GM18502 (cell line): ENCODE measurements at regions not wholly inside any gene's neighbourhood (a gene's known extent, or its start where the extent isn't known, plus 50 kb on each side); places are given as distances from the start of the nearest gene placed in this dataset.
"Not testable (repeated sequence)": the region's sequence is repeated elsewhere in the genome, so short reads cannot be mapped to it uniquely, and the experiment has no call there.

Source experiments
- ATAC-seq: cut with Tn5 transposase; IDR thresholded peaks from one replicate; pipeline ENCODE4 v1.9.1; 2021; ENCODE audit warnings: mild to moderate bottlenecking; ENCODE audit not compliant: unreplicated experiment, poor library complexity

DNA sequence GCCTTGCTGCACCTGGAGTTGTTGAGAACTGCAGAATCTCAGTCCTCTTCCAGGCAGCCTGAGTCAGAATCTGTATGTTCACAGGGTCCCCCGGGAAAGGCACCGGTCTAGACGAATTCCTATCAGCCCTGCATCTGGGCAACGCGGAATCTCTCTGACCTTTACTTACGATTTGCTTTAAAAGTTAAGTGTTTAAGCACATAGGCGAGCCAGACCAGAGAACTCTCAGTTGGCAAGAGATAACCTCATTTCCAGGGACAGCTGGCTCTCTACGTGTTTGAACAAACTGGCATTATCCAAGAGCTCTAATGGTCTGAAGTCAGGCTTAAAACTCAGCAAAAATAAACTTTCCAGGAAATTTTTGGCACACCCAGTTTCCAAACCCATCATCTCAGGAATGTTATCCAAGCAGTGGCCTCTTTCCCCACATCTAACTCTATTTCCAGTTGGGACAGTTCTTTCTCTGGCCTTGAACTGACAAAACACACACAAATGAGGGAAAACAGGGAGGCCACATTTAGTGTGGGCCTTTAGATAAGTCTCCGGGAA is 53.4 kb downstream of the HES1 start:
- ATAC-seq: no peak

DNA sequence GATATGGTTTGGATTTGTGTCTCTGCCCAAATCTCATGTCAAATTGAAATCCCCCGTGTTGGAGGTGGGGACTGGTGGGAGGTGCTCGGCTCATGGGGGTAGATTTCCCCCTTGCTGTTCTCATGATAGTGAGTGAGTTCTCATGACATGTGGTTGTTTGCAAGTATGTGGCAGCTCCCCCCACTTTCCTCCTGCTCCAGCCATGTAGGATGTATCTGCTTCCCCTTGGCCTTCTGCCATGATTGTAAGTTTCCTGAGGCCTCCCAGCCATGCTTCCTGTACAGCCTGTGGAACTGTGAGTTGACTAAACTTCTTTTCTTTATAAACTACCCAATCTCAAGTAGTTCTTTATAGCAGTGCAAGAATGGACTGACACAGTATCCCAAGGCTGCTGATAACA is 55.9 kb downstream of the HES1 start:
- ATAC-seq: not testable (repeated sequence)

DNA sequence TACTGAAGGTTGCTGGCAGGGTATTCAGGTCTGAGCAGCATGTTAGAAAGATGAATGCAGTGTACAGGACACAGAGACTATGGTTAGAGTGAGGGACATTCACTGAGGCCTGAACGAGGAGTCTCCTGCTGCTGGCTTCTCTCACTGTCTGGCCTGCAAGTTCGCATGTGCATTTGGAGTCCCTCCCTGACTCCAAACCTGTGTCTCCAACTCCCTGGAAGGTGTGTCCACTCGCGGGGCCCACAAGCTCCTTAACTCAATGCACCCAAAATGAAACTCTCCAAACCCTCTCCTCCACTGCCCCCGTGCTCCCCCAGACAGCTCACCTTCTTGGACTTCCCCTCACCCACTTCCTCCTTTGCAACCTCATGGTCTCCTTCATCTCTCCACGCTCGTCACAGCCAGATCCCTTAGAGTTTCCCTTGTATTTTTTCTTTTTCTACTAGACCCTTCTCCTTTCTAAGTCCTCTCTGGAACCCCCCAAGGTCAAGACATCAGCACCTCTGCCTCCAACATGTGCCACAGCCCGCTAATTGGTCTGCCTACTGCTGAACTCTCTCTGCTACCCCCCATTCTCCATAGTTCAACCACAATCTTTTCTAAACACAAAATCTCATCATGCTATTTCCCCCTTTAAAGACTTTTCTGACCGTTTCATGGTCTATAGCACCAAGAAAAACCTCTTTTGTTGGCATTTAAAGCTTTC is 58.3 kb downstream of the HES1 start:
- no peak for ATAC-seq

DNA sequence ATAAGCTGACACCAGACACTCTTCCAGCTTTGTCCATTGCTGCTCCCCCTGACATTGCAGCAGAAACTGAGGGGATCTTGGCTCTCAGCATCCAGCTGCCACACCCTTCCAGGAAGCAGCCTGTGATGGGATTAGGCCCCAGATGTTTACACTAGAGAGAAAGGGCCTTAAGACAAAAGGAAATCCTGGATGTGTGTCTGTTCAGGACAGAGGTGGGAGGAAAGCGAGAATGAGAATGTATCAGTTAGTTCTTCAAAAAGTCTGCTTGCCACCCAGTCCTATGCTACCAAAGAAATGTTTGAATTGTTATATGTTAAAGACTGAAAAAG is 58.8 kb downstream of the HES1 start:
- ATAC-seq: no peak

DNA sequence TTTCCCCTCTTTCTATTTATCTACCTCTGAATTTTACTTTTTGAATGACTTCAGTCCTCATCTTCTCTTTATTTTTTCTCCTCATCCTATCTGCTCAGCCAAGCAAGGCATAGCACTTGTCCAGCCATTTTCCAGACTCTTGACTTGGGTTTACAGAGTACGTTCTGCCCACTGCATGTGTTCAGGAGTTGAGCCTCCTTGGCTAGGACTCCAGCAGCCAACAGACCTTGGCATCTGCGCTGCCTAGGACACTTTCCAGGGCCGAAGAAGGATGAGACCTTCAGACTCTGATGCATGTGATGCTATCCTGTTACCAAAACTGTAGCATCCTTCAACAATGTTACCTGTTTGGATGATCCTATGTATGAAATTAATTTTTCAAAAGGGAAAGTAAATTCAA is 59.7 kb downstream of the HES1 start:
- no peak for ATAC-seq

DNA sequence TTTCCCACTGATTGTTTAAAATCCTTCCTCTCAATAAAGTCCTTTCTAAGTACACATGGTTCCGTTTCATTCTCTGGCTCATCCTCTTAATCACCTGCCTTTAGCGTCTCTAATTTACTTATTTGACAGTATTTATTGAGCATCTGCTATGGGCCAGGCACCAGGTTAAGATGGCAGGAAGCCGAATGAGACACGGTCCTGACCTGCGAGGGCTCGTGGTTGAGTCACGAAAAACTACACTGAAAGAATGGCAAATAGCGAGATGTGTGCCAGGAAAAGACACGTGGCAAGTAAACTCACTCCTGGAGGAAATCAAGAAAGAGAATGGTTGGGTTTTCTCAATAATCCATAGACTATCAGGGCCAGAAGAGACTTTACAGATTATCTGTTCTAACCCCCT is 60.9 kb downstream of the HES1 start:
- ATAC-seq: no peak

DNA sequence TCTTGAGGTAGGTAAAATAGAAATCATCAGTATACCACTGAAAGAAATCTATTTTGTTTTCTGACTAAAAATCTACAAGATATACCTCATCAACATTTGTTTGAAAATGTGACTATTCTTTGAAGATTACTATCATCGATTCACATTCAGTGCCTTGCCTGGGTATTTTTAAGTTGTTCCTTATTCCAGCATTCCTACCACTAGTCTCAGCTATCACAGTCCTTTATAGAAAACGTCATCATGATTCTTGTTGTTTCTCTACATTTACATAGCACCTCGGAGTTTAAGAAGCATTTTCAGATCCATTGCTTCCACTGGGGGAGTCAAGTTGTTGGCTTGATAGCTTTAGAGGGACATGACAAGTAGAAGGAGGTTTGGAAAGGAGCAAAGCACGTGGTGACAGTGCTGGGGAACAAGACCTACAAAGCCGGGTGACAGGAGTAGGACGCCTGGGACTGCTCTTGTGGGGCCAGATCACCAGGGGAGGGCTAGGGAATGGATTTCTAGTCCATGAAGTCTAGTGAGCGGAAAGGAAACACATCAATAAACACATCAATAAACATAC is 61.5 kb downstream of the HES1 start:
- ATAC-seq: no peak

DNA sequence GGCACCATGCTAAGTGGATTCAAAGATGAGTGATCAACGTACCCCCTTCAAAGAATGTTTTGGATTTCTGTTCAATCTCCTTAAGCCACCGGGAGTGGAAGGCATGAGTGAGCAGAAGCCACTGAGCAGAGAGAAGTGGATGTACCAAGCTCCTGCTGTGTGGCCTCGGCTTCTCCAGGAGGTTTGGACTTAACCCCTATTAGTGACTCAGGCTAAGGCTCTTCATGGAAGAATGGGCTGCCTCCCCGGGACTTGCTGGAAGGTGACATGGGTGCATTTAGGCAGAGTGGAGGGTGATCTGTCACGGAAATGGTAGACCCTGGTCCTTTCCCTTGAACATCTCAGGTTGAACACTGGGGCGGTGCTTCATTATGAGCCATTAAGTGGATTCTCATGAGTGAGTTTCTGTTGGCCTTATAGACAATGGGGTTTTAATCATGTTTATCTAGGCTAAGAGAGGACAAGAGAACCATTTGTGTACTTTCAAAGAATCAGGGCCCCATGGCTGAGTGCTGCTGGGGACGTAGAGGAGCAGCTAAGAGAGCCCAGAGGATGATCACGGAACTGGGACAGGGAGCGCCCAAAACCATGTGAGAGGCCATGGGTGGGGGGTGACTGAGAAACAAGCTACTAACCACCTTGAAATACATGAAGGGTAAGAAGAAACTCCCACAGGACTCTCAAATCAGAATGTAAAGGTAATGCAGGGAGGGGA is 62.2 kb downstream of the HES1 start:
- no peak for ATAC-seq

DNA sequence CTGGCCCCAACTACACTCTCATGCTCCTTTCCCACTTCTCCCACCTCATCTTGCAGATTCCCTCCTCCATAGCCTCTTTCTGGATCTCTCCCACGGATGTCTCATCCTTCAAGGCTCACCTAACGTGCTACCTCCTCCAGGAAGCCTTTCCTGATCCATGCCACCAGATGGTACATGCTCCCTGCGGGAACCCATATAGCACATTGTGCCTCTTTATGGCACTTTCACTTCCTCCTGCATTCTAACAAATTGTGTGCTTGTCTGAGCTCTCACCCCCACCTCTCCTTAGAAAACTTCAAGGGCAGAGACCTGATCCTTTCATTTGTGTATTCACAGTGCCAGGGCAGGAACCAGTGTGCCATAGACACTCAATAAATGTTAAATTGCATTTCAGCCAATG is 63.0 kb downstream of the HES1 start:
- ATAC-seq: no peak

DNA sequence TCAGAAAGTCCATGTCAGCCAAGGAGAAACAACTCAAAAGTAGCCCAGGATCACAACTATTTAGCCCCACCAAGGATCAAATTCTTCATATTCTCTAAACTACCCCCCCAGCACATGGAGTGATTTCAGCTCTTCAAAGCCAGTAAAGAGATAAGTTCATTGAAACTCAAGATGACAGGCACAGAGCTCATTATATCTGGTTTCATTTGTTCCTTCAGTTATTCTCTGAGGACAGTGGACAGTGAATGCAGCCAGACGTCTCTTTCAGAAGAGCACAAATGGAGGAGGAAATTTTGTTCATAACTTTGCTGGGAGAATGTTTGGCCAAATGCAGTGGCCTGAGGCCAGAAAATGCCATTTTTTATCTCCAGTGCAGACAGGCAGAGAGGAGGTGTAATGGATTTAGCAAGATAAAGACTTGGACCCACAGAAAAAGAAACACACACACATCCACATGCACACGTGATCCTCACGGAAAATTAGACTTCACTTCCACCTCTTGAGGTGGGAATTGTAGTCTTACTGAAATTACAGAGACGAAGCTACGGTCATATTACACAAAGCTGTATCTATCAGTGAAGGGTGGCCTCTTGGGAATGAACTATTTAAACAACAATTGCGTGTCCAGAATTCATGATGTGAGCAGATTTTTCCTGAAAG is 64.6 kb downstream of the HES1 start:
- no peak for ATAC-seq

DNA sequence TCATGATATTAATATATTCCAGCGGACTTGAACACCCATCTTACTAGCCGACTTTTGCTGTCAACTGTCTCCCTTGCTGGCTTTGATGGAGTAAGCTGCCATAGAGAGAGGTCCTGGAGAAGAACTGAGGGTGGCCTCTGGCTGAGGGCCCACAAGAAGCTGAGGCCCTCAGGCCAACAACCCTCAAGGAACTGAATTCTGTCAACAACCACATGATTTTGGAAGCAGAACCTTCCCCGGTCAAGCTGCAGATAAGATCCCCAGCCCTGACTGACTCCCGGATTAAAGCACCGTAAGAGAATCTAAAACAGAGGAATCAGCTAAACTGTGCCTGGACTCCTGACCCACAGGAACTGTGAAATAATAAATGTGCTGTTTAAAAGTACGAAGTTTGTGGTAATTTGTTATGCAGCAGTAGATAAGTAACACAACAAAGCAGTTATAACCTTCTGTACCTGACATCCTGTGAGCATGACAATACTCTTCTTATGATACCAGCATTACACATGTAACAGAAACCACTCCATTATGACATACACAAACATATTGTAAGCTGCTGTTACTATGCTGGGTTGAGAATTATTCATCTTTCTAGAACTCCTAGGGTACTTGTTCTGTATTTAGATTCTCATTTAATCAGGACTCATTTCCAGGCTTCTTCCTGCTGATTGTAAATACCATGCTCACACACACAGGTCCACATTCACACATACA is 66.2 kb downstream of the HES1 start:
- no peak for ATAC-seq

DNA sequence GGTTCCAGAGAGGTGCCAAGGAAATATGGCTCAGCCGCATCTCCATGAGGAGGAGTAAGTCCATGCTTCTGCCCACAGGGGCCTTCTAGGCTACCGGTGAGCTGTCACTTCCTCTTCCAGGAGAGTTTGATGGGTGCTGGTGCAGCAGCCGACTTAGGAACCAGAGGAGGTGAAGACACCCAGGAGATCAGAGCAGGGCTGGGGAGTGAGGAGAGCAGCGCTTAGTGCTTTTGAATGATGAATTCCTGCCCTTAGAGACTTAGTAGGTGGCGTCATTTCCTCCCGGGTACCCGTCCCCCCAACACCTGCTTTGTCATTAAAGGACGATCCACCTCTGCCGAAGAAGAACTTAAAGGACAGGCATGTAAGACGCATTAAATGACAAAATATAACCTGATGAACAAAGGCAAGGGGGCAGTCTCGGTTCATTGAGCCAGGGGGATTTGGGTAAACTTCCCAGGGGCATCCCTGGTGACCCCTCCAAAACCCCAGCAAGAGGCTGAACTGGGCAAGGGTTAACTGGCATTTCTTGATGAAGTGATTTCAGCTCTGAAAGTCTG is 67.6 kb downstream of the HES1 start:
- ATAC-seq: peak; percentile 46

DNA sequence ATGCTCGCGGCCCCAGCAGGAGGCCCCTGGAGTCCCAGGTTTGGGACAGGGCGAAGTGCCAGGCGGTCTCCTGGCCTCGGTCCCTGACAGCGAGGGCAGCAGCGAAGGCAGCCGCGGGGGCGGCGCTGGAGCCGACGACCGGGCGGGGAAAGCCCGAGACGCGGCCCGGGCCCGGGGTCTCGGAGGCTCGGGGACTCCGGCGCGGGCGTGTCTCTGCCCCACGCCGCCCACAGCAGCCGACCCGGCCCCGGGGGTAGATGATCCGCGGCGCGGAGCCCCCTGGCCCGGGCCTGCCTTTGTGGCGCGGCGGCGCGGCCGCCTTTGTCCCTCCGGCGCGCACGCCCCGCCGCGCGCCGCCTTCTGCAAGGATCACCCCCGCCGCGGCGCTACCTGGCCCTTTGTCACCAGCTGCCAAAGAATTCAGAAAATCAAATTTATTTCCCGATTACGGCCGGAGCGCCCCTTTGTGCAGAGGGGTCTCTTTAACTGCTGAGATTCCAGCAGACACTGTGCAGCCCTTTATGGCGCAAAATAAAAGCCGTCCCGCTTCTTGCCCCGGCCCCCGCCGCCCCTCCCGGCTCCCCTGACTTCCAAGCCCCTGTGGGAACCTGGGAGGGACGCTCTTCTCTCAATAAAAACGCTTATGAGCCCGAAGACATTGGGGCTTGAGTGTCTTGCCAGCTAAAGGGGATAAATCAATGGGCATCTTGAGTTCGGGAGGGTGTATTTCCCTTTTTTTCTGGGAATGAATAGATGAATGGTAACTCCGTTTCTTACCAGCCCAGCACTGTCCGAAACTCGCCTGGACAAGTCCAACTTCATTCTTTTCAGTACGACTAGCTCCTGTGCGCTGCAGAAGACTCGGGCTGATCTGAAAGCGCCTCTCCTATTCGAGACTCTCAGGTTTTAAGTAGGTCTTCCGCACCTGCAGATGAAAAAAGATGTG is 68.4 kb downstream of the HES1 start:
- ATAC-seq: peak; percentile 49

DNA sequence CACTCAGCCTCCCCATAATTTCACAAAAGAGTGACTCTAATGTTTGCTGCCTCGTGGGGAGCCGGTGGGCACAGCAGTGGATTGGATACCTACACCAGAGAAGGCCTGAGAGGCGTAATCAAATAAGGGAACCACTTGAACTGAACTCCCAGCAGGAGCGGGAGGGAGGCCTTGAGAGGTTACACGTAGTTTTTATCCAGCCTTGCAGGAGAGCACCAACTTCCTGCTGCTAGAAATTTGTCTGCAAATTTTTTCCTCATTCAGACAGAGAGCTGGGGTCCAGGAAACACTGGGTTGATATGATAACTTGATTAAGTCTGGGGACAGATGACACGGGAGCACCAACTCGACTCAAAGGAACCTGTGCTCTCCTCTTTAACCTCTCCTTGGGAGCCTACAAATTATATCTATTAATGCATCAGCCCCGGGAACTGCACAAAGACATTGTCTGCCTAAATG is 69.8 kb downstream of the HES1 start:
- no peak for ATAC-seq

DNA sequence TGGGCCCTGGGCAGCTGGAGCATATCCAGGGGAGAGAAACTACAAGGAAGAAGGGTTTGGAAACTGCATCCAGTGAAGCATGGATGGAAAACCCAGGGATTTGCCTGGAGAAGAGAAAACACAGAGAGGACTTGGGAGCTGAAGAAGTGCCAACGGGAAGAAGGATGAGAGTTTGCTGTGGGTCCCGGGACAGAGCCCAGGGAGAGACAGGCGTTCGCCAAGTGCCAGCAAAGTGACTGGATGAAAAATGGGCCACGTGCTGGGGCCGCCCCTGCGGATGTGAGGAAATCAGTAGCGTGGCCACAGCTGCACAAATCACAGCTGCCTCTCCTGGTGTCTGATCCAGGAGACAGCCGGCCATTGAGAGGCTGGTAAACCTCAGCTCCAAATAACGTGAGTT is 70.4 kb downstream of the HES1 start:
- no peak for ATAC-seq

DNA sequence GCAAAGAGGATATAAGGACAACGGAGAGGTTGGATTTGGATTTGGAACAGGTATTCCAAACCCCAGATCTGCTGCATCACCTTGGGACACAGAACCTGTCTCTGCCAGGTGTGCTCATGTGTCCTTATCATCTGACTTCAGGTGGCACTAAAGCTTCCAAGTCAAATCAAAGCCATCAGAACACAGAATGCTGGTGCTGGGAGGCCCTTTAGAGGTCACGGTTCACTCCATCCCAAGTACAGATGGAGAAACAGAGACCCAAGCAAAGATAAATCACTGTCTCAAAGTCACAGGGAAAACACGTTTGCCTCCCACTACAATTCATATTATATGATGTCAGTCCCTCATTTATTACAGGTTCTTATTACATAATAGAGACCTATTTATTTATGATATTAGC is 72.8 kb downstream of the HES1 start:
- ATAC-seq: no peak

DNA sequence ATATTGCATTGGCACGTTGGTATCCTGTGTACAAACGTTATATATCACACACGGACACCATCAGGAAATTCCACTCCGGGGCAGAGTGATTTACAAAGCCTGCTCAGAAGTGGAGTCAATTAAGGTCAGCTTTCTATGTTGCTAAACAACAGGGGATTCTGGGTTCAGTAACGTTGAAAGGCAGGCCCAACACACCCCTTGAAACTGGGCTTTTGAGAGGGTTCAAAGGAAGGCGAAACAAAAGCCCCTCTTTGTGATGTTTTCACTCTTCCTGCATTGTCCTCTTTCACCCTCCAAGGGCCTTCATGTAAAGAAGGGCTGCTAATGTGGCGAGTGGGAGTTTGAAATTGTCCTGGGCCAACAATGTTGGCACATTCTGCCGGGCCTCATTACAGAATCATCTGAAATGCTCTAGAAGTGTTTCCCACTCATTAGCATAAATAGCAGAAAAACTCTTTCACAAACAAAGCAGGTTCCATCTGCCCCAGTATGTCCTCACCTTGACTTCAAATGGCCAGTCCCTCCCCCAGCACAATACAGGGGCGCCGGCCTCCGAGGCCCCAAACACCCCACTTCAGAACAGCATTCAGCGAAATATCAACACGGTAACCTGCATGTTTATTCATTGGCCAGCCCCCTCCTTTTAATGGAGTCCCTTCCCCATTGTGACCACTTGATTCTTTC is 76.4 kb downstream of the HES1 start:
- no peak for ATAC-seq

DNA sequence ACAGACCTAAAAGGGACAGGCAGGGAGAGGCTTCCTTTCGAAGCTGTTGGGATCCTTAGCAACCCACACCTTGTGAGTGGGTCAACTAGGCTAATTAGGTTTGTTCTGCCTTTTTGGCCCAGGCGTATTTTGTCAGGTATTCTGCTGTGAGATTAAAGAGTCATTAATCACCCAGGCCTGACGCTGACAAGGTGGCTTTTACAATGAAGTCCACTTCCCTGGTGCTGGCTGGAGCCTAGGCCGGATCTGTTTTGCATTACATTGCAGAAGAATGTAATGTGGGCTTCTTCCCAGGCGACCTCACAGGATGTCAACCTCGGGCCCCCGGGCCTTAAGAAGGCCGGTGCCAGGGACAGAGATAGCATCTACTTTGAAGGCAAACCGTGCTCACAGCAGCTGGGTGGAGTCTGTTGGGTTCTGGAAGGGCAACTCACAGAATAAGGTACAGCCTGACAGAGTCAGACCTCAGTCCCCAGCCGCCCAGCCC is 76.9 kb downstream of the HES1 start:
- no peak for ATAC-seq
